Raji (cell line): ENCODE measurements at regions not wholly inside any gene's neighbourhood (a gene's known extent, or its start where the extent isn't known, plus 50 kb on each side); places are given as distances from the start of the nearest gene placed in this dataset.

Experiments used
- POLR2A ChIP-seq: IDR thresholded peaks from 2 replicates; pipeline ENCODE4 v1.6.1; 2011; ENCODE audit warnings: low read depth, low read length, control low read depth; ENCODE audit not compliant: insufficient read depth

DNA sequence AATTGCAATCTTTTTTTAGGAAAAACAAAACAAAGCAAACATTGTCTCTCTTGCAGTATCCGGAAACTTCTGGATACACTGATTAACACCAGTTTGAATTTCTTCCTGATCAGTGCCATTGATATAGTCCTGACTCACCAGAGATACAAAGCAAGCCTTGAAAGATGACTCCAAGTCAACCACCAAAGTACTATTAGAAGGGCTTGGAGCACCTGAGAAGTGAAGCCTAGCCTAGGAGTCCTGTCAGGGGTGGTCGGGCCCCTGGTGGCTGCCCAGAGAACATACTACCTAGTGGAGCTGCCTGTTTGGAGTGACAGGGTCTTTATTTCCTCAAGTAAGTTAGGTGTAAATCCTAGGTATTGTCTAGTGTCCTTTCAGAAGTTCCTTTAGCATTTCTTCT is 593.2 kb downstream of the ZNF674 start:
- TF ChIP-seq POLR2A: no peak

DNA sequence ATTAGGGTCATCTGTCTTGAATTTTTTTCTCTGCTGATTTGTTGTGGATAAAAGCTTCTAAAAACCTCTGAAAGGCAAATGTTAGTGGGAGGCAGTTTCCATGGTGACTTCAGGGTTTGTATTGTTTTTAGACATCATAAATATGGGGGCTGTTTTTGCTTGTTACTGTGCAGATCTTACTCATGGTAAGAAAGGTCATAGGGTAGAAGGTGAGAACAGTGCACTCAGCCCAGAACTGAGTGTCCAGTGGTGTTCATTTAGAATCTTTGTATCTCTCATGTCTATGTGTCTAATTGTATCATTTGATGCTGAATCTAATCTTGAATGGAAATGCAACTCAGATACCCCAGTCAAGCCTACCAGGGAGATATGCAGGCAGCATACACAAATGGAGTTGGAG is 609.8 kb downstream of the ZNF674 start:
- TF ChIP-seq POLR2A: no peak

DNA sequence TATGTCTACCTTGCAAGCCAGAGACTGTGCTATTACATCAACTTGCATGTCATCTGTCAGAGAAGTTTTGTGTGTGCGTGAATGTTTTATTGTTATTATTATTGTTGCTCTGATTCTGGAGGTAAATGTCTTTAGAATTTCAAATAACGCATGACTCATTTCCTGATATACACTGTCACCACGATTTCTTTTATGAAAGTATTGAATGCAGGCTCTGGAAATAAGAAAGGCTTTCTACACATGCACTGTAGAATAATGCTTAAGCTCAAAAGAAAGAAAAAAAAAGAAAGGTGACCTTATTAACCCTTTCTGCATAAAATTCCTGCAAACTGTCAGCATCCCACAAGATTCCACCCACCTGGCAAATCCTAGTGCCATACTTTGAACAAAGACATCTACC is 632.9 kb downstream of the ZNF674 start:
- TF ChIP-seq POLR2A: no peak

DNA sequence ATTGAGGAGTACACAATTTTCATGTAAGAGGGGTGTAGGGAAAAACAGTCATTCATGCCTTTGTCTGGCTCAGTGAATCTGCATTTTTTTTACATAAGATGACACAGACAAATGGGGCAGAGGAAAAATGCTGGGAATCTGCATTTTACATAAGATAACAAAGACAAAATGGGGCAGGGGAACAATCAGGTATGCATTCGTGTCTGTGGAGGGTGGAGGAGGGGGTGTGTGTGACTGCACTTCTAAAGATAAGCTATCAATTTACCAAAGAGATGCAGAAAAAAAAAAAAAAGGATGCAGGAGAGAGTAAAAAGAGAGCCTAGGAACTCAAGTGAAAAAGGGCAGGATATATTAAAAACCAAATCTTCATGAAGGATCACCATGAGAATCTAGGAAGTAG is 637.4 kb downstream of the ZNF674 start:
- no peak for TF ChIP-seq POLR2A

DNA sequence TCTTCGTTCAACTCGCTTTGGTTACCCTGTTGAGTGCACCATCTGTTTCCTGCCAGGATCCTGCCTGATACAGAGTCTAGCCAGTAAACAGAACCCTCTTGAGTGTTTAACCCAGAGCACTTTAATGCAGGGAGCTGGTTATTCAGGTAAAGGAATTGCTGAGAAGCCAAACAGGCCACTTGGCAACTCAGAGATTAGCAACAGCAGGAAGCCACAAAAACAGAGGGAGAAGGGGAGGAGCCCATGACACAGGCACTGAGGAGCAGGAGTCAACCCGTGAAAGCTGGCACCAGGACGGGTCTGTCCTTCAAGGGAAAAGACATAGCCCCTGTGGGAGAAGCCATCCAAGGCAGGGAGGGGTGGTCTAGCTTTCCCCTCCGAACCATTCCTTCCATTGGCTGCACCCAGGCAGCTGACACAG is 641.4 kb downstream of the ZNF674 start:
- TF ChIP-seq POLR2A: no peak

DNA sequence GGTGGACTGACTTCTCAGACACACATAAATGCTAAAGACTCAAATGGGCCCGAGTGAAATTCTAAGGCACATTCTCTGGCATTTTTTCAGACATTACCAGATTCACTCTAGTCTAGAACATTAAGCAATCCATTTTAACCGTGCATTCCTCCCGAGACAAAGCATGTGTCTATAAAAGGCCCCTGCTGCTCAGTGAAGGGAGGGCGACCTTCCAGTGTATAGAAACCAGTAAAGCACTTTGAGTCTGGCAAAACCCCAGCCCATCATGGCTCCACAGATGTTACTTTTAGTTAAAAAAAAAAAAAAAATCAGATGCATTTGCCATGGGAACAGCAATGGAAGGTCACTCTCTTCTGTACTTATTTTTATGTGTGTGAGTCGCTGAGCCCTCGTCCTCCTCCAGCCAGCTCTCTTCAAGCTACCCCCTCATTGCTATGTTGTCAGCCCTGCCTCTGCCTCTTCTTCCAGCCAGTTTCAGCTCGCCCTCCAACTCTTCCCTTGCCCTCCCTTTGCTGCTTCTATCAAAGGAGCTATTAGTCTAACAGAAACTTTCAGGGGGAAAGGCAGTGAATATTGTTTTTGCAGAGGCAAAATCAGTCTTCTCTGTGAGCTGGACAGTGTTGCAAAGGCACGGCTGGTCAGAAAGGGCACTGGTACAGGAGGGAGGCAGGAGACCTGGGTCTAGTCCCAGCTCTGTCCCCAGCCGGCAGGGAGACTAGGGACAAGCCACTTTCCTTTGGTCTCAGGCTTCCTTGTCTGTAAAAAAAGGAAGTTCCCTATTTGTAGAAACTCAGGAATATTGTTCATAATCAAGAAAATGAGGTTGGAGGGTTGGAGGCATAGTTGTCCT is 644.2 kb downstream of the ZNF674 start:
- no peak for TF ChIP-seq POLR2A

DNA sequence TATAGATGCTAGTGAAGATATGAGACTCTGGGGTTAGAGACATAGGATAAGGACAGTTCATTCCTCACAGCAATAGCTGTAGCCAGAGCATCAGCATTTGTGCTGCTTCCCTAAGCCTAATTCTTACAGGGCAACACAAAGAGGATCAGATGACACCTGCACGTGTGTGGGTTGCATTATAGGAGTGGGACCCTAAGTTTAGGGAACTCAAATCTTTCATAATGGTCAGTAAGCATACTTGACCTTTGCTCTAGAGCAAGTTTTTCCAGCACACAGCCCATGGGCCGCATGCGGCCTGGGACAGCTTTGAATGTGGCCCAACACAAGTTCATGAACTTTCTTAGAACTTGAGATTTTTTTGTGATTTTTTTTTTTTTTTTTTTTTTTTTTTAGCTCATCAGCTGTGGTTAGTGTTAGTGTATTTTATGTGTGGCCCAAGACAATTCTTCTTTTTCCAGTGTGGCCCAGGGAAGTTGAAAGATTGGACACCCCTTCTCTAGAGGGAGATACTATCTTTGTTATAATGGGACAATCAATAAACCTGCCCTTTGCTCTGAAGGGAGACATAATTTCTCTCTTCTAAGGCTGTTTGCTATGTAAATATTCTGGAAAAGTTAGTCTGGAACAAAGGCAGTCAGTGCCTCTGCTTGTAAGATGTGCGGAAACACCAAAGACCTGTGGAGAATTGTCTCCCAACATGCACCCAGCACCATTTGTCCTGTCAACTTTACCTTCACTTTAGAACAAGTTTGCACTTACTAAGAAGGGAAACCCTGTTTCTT is 650.2 kb downstream of the ZNF674 start:
- TF ChIP-seq POLR2A: no peak

DNA sequence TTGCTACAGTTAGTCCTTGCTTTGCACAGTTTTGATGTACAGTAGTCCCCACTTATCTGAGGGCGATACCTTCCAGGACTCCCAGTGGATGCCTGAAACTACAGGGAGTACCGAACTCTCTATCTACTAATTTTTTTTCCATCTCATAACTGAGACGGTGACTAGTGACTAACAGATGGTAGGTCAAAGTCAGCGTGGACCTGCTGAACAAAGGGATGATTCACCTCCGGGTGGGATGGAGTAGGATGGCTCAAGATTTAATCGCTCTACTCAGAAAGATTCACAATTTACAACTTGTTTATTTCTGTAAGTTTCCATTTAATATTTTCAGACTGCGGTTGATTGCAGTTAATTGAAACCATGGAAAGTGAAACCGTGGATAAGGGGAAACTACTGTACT is 655.8 kb downstream of the ZNF674 start:
- TF ChIP-seq POLR2A: no peak

DNA sequence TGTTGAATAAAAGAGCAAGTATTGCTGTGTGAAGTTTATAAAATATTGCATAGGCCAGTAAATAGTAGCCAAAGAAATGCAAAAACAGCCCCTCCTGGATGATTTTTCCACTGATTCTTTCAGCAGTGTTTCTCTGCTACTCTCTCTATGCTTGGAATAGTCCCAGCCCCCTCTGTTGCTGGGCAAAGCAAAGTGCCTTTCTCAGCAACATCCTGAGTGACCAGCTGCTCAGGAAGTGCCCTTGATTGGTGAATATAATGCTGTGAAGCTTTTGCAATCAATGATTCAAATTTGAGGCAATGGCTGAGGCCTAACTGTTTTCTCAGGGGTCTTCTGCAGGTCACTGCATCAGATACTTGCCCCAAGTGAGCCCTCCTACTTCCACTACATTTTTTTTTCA is 656.7 kb downstream of the ZNF674 start:
- TF ChIP-seq POLR2A: no peak

DNA sequence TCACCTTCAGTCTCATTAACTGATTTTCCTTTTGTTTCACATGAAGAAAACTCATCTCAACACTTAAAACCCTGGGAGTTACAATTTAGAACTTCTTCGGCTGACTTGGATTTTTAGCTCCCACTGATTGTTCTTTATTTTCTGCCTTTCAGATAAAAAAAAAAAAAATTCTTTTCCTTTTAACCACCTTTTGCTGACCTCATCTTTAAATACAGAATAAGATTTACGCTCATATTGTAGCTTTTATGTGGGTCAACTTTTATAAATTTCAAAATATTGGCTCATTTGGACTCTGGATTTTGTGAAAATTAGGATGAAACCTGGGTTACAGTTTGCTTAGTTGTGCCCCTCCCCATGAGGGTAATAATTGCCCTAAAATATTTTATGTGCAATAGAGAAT is 659.3 kb downstream of the ZNF674 start:
- TF ChIP-seq POLR2A: no peak

DNA sequence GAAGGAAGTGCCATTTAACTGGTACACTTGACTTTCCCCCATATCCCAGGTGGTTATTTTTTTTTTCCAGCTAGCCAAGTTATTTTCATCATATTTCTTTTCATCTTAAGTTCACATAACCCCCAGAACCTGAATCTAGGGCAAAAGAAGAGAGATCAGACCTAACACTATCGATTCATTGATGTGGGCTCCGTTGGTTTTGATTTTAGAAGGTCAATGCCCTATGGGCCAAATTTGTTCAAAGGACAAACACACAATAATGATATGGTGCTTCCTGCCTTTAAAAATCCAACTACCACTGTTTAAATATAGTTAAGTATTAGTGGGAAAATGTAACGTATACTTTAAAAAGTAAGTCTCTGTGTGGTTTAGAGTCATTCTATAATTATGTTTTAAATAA is 665.7 kb downstream of the ZNF674 start:
- TF ChIP-seq POLR2A: no peak

DNA sequence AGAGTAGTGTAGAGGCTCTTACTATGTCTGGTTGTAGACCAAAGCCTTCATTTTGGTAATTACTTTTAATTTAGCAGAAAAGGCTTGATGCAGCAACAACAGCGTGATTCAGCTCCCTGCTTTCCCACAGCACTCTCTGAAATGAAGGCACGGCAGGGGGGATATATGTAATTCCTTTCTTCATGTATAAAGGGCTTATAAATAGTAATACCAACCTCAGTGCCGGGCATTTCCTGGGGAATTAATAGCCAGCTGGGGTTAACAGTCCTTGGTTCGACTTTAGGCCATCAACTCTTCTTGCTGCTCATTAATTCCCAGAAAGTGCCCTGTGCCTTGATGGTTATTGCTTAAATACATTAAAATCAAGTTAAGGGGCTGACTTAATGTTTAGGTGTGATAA is 669.0 kb downstream of the ZNF674 start:
- TF ChIP-seq POLR2A: no peak

DNA sequence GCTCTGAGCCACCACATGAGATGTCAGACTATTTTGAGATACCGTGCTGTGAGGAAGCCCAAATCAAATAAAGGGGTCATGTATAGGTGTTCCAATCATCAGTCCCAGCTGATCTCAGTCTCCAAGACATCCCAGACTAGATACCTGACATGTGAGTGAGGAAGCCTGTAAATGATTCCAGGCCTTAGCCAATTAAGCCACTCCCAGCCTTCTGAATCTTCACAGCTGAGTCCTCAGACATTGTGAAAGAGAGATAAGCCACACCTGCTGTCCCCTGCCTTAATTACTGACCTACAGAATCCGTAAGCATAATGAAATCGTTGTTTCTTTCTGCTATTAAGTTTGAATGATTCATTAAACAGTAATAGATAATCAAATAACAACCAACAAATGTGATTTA is 671.4 kb downstream of the ZNF674 start:
- no peak for TF ChIP-seq POLR2A

DNA sequence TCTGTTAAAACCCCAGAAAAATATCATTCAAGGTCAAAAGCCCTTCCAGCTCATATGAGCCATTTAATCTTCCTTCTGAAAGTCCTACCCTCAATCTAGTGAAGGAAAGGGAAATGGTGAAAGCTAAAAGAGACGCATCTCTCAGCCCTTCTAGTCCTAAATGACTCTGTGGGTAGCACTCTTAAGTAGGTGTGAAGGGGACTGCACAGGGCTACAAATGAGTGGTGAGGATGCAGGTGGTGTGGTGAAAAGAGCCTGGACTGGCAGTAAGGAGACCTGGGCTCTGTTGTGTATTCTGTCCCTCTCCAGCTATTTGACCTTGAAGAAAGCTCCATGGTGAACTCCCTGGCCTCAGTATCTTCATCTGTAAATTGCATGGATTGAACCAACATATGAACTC is 671.8 kb upstream of the DIPK2B start:
- TF ChIP-seq POLR2A: no peak

DNA sequence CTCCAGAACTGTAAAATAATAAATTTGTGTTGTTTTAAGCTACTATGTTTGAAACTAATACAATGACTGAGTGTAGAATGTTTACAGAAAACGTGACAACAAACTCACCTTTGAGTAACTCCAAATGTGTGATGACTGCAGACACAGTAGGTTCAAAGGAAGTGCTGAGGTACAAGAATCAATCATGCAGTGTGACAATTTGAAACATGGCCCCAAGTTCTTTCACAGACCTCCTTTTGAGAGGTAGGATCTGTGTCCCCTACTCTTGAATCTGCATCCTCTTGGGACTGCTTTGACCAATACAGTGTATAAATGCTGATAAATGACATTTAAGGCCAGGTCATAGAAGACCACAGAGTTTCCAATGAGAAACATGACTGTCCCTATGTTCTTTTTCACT is 667.7 kb upstream of the DIPK2B start:
- TF ChIP-seq POLR2A: no peak

DNA sequence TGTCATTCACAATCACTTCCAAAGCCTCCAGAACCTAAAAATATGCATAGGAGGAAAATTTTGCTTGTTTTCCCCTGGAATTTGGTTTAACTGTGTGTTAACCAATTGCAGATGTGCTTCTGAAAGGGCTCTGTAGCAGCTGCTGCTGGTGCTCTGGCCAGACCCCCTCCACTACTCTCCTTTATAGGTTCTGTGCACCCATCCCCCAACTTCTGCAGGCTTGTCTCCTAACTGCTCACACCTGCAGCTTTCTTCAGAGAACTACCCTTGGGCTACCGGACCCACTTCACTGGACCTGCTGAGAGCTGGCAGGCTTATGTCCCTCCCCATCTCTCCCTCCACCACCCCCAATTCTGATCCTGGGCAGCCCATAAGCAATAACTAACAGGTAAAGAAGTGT is 662.1 kb upstream of the DIPK2B start:
- no peak for TF ChIP-seq POLR2A
